ENCODE measurements at regions not wholly inside any gene's neighbourhood (a gene's known extent, or its start where the extent isn't known, plus 50 kb on each side); places are given as distances from the start of the nearest gene placed in this dataset.

GRCh38 chr5:125433457-125433856 is 687.0 kb upstream of the ZNF608 start:
- H3K79me2 ChIP-seq (ENCODE audit: control insufficient read depth, insufficient read depth, low read length): no peaks in the 10 kb centered on the region
- FAIRE-seq: no peak
- no peak overlapping the region for H3K4me2 ChIP-seq (ENCODE audit: control insufficient read depth, insufficient read depth)
- no peak overlapping the region for H3K27ac ChIP-seq (ENCODE audit: control insufficient read depth, insufficient read depth)
- H2AFZ ChIP-seq (ENCODE audit: control insufficient read depth, low read depth, low read length): no peak overlapping the region
- no peak overlapping the region for H3K4me3 ChIP-seq
- DNase-seq (ENCODE audit: low read depth, low spot score): no peak
- no peak for ATAC-seq
- WGBS (ENCODE audit: insufficient coverage, insufficient replicate concordance, low lambda C conversion rate, missing lambda C conversion rate): 3% methylated on average over 2 of the region's 2 CpGs
- ChIA-PET RAD21 (ENCODE audit: unreplicated experiment) (no interaction called here), CTCF (no interaction called here), POLR2A (no interaction called here), SMC1A (ENCODE audit: uncharacterized antibody, unreplicated experiment) (no interaction called here)
- H3K9me3 ChIP-seq (replicated peaks; ENCODE audit: control insufficient read depth, insufficient read depth, low read length): no peaks in the 10 kb centered on the region
- H3K9ac ChIP-seq (ENCODE audit: control insufficient read depth, insufficient read depth, low read length): no peak overlapping the region
- intact Hi-C loops (cut with micrococcal nuclease; ENCODE audit: unreplicated experiment): no loop called here
- TF ChIP-seq NR2F1 (conservative IDR thresholded peaks at IDR 0.05) (no peak), SKIL (IDR thresholded peaks at IDR 0.05; ENCODE audit: low read depth, poor library complexity, severe bottlenecking) (no peak), IKZF1 (conservative IDR thresholded peaks at IDR 0.05) (no peak), YY1 (IDR thresholded peaks at IDR 0.05; ENCODE audit: low read depth, low read length) (no peak), CREB1 (IDR thresholded peaks at IDR 0.05; ENCODE audit: low read depth) (no peak), SMAD1 (IDR thresholded peaks at IDR 0.05; ENCODE audit: low read depth, partially characterized antibody) (no peak), E2F8 (IDR thresholded peaks at IDR 0.05; ENCODE audit: low read depth, partially characterized antibody) (no peak), BCLAF1 (IDR thresholded peaks at IDR 0.05) (no peak), BHLHE40 (IDR thresholded peaks at IDR 0.05; ENCODE audit: borderline replicate concordance in 1 of 2, low read depth in 2 of 2, low read length in 1 of 2) (no peak), NR2C2 (IDR thresholded peaks at IDR 0.05; ENCODE audit: borderline replicate concordance, control insufficient read depth, insufficient read length, low read depth) (no peak)
- no peaks in the 10 kb centered on the region for H3K27me3 ChIP-seq (replicated peaks in 1 of 2; ENCODE audit: control insufficient read depth in 2 of 2, insufficient read depth in 2 of 2, low read length in 1 of 2)
- no peaks in the 10 kb centered on the region for H4K20me1 ChIP-seq (ENCODE audit: control insufficient read depth, insufficient read depth)
- H3K36me3 ChIP-seq (ENCODE audit: control insufficient read depth in 2 of 2, insufficient read depth in 2 of 2, low read length in 1 of 2): no peaks in the 10 kb centered on the region
- H3K4me1 ChIP-seq (ENCODE audit: control insufficient read depth, insufficient read depth, low read length): no peaks in the 10 kb centered on the region
- in situ Hi-C loops (cut with MboI): no loop called here
- BruUV-seq (replicated peaks): no TSS peak

Data from GM12878 (cell line).